Common myeloid progenitor, CD34-positive (primary cell): ENCODE measurements at regions not wholly inside any gene's neighbourhood (a gene's known extent, or its start where the extent isn't known, plus 50 kb on each side); places are given as distances from the start of the nearest gene placed in this dataset.

Source experiments
- CTCF ChIA-PET: fragments of 350-600 bp; sonication (Branson Sonifier 250); formaldehyde crosslinking; loops from one replicate; lab custom pipeline; 2021; ENCODE audit warnings: antibody characterized with exemption; lab: Charles Lee
- POLR2A ChIA-PET: fragments of 350-600 bp; sonication (Branson Sonifier 250); formaldehyde crosslinking; loops from one replicate; lab custom pipeline; 2021; ENCODE audit warnings: antibody characterized with exemption; lab: Charles Lee
- DNase-seq, 3 donors: peaks; one replicate each; pipeline versions ENCODE4 v3.0.0 to v3.0.0-alpha.2; 2013
- H3K27ac ChIP-seq, 2 experiments: 1 replicate in 1 of 2; 2 replicates in 1 of 2; pipeline ENCODE4 v1.7.0; 2013; ENCODE audit warnings: inconsistent platforms in 2 of 2, low read length in 2 of 2, mild to moderate bottlenecking in 2 of 2, low read depth in 1 of 2, moderate library complexity in 1 of 2; ENCODE audit not compliant: severe bottlenecking in 2 of 2, insufficient read depth in 1 of 2, poor library complexity in 1 of 2
- H3K27me3 ChIP-seq, 5 experiments: replicated peaks in 2 of 5; 1 replicate in 3 of 5; 2 replicates in 2 of 5; pipeline versions ENCODE4 v1.6.1 to v1.7.0; 2013; ENCODE audit warnings: low read length in 4 of 5, mild to moderate bottlenecking in 2 of 5, moderate library complexity in 2 of 5, inconsistent platforms in 1 of 5; ENCODE audit not compliant: insufficient read depth in 5 of 5, control insufficient read depth in 4 of 5
- H3K36me3 ChIP-seq, 4 experiments: 1 replicate in 2 of 4; 2 replicates in 2 of 4; pipeline versions ENCODE4 v1.6.1 to v1.7.0; 2013; ENCODE audit warnings: low read length in 3 of 4, control low read depth in 1 of 4, mild to moderate bottlenecking in 1 of 4; ENCODE audit not compliant: control insufficient read depth in 4 of 4, insufficient read depth in 4 of 4
- H3K4me1 ChIP-seq, 4 experiments: 1 replicate in 3 of 4; 2 replicates in 1 of 4; pipeline versions ENCODE4 v1.6.1 to v1.7.1; 2013; ENCODE audit warnings: low read length in 3 of 4, mild to moderate bottlenecking in 3 of 4, control low read depth in 1 of 4, inconsistent platforms in 1 of 4, moderate library complexity in 1 of 4; ENCODE audit not compliant: control insufficient read depth in 4 of 4, insufficient read depth in 4 of 4; ENCODE audit errors: control extremely low read depth in 1 of 4
- H3K4me3 ChIP-seq, 7 experiments: 1 replicate in 4 of 7; 2 replicates in 3 of 7; pipeline versions ENCODE4 v1.5.1 to v1.7.0; 2013; ENCODE audit warnings: mild to moderate bottlenecking in 7 of 7, low read length in 6 of 7, moderate library complexity in 6 of 7, inconsistent platforms in 2 of 7, low read depth in 2 of 7, control low read depth in 1 of 7; ENCODE audit not compliant: insufficient read depth in 4 of 7, control insufficient read depth in 1 of 7; ENCODE audit errors: extremely low read depth in 1 of 7
- H3K9me3 ChIP-seq, 5 experiments: 1 replicate in 4 of 5; 2 replicates in 1 of 5; pipeline versions ENCODE4 v1.6.1 to v1.7.1; 2013; ENCODE audit warnings: low read length in 4 of 5, mild to moderate bottlenecking in 2 of 5, inconsistent platforms in 1 of 5, low read depth in 1 of 5, moderate library complexity in 1 of 5; ENCODE audit not compliant: control insufficient read depth in 4 of 5, insufficient read depth in 2 of 5; ENCODE audit errors: control extremely low read depth in 1 of 5
- WGBS: methylation state at CpG from one replicate; pipeline ENCODE4 v1.1.5; 2013; ENCODE audit not compliant: insufficient coverage; 5-methylcytosine and 5-hydroxymethylcytosine counted together

GRCh38 chr11:110000850-110001249, 92.3 kb upstream of the ZC3H12C start:
- Histone ChIP-seq H3K27me3 (no peaks in the 10 kb centered on the region), H3K9me3 (no peaks in the 10 kb centered on the region), H3K36me3 (no peaks in the 10 kb centered on the region), H3K27ac (no peak overlapping the region), H3K4me1 (peaks cover 0 to 21% (median 10%) of the 10 kb centered on the region in 4 experiments), H3K4me3 (no peak overlapping the region)
- ChIA-PET POLR2A (no interaction called here), CTCF (interaction anchor here (1.7 kb wide), 1 partner anchor 8 kb away, joined by 5 read pairs; no protein-coding TSS in a partner anchor)
- 88% methylated on average over 2 of the region's 3 CpGs for WGBS
- no peak for DNase-seq

- no peaks in the 10 kb centered on the region for H3K27me3 ChIP-seq
- no peaks in the 10 kb centered on the region for H3K36me3 ChIP-seq
- DNase-seq: no peak
- no peak overlapping the region for H3K27ac ChIP-seq
- H3K9me3 ChIP-seq: no peaks in the 10 kb centered on the region
- ChIA-PET CTCF (no interaction called here), POLR2A (no interaction called here)
- no CpG with 5 or more reads among the region's 3 CpGs for WGBS
- H3K4me3 ChIP-seq: no peak overlapping the region
- peaks cover 0 to 21% (median 6%) of the 10 kb centered on the region in 4 experiments for H3K4me1 ChIP-seq
Observed at GRCh38 chr11:110003426-110003825, 89.8 kb upstream of the ZC3H12C start.

GRCh38 chr11:110011595-110011994, 81.6 kb upstream of the ZC3H12C start:
- ChIA-PET CTCF (no interaction called here), POLR2A (interaction anchor here (0.7 kb wide), 1 partner anchor 34 kb away, joined by 3 read pairs; no protein-coding TSS in a partner anchor)
- no peaks in the 10 kb centered on the region for H3K27me3 ChIP-seq
- H3K9me3 ChIP-seq: peaks cover 0 to 25% (median 5%) of the 10 kb centered on the region in 5 experiments
- WGBS: no CpG with 5 or more reads among the region's 1 CpG
- H3K36me3 ChIP-seq: no peaks in the 10 kb centered on the region
- no peak overlapping the region for H3K27ac ChIP-seq
- DNase-seq: no peak
- H3K4me1 ChIP-seq: no peaks in the 10 kb centered on the region
- H3K4me3 ChIP-seq: no peak overlapping the region

GRCh38 chr11:110015695-110016094, 77.5 kb upstream of the ZC3H12C start:
- Histone ChIP-seq H3K4me1 (no peaks in the 10 kb centered on the region), H3K4me3 (no peak overlapping the region), H3K36me3 (no peaks in the 10 kb centered on the region), H3K9me3 (peaks cover 0 to 20% (median 5%) of the 10 kb centered on the region in 5 experiments), H3K27me3 (no peaks in the 10 kb centered on the region), H3K27ac (no peak overlapping the region)
- ChIA-PET CTCF (interaction anchor here (1.3 kb wide), 1 partner anchor 77 kb away, joined by 3 read pairs; the partner anchor contains the start of gene ZC3H12C), POLR2A (no interaction called here)
- no peak for DNase-seq

- H3K4me3 ChIP-seq: no peak overlapping the region
- no peak overlapping the region for H3K27ac ChIP-seq
- WGBS: 77% methylated on average over 2 of the region's 3 CpGs
- no peaks in the 10 kb centered on the region for H3K27me3 ChIP-seq
- peak in 2 of 3 donors; percentile 28 to 35 for DNase-seq
- H3K9me3 ChIP-seq: no peaks in the 10 kb centered on the region
- POLR2A ChIA-PET: no interaction called here
- no peaks in the 10 kb centered on the region for H3K36me3 ChIP-seq
- H3K4me1 ChIP-seq: no peaks in the 10 kb centered on the region
- CTCF ChIA-PET: no interaction called here
Observed at GRCh38 chr11:110019675-110020074, 73.5 kb upstream of the ZC3H12C start.

- H3K27me3 ChIP-seq: no peaks in the 10 kb centered on the region
- CTCF ChIA-PET: no interaction called here
- no CpG with 5 or more reads among the region's 1 CpG for WGBS
- H3K4me3 ChIP-seq: no peak overlapping the region
- no peaks in the 10 kb centered on the region for H3K9me3 ChIP-seq
- H3K36me3 ChIP-seq: no peaks in the 10 kb centered on the region
- peaks cover 0 to 10% (median 3%) of the 10 kb centered on the region in 4 experiments for H3K4me1 ChIP-seq
- H3K27ac ChIP-seq: no peak overlapping the region
- POLR2A ChIA-PET: no interaction called here
- DNase-seq: no peak
Observed at GRCh38 chr11:110022548-110022947, 70.6 kb upstream of the ZC3H12C start.

- Histone ChIP-seq H3K9me3 (peaks cover 0 to 10% (median 0%) of the 10 kb centered on the region in 5 experiments), H3K27ac (no peak overlapping the region), H3K27me3 (no peaks in the 10 kb centered on the region), H3K4me1 (peaks cover 0 to 10% (median 3%) of the 10 kb centered on the region in 4 experiments), H3K4me3 (no peak overlapping the region), H3K36me3 (no peaks in the 10 kb centered on the region)
- ChIA-PET CTCF (interaction anchor here (1.3 kb wide), 1 partner anchor 20 kb away, joined by 3 read pairs; no protein-coding TSS in a partner anchor), POLR2A (no interaction called here)
- no peak for DNase-seq
Observed at GRCh38 chr11:110023711-110024110, 69.5 kb upstream of the ZC3H12C start.
